ENCODE measurements at regions not wholly inside any gene's neighbourhood (a gene's known extent, or its start where the extent isn't known, plus 50 kb on each side); places are given as distances from the start of the nearest gene placed in this dataset.

GRCh38 chr20:40489886-40490285 is 199.2 kb downstream of the MAFB start:
- Histone ChIP-seq H3K4me1 (ENCODE audit: insufficient read depth, low read length, poor library complexity, severe bottlenecking) (no peaks in the 10 kb centered on the region), H3K79me2 (ENCODE audit: insufficient read depth, low read length) (no peaks in the 10 kb centered on the region), H3K4me3 (ENCODE audit: low read length, poor library complexity, severe bottlenecking) (no peak overlapping the region), H3K4me2 (ENCODE audit: low read depth, low read length, poor library complexity, severe bottlenecking) (no peak overlapping the region), H3K9me3 (ENCODE audit: insufficient read depth, low read depth, low read length) (no peaks in the 10 kb centered on the region), H3K36me3 (ENCODE audit: insufficient read depth, low read length) (no peaks in the 10 kb centered on the region), H3K27me3 (ENCODE audit: insufficient read depth, low read length, poor library complexity, severe bottlenecking) (no peaks in the 10 kb centered on the region), H2AFZ (ENCODE audit: low read length) (no peak overlapping the region), H3F3A (ENCODE audit: low read depth) (no peaks in the 10 kb centered on the region), H4K20me1 (ENCODE audit: insufficient read depth, low read length, poor library complexity, severe bottlenecking) (no peaks in the 10 kb centered on the region), H3K9me2 (replicated peaks; ENCODE audit: low read depth, low read length) (no peaks in the 10 kb centered on the region), H3K9ac (ENCODE audit: low read depth, low read length, poor library complexity, severe bottlenecking) (no peak overlapping the region)
- TF ChIP-seq EZH2phosphoT487 (IDR thresholded peaks at IDR 0.05; ENCODE audit: borderline replicate concordance), result no peak
- no peak for TF ChIP-seq CTCF (conservative IDR thresholded peaks at IDR 0.05; ENCODE audit: low read length)

GRCh38 chr20:40488401-40488800 is 200.6 kb downstream of the MAFB start:
- Histone ChIP-seq H4K20me1 (ENCODE audit: insufficient read depth, low read length, poor library complexity, severe bottlenecking) (no peaks in the 10 kb centered on the region), H3K27me3 (ENCODE audit: insufficient read depth, low read length, poor library complexity, severe bottlenecking) (no peaks in the 10 kb centered on the region), H3K4me2 (ENCODE audit: low read depth, low read length, poor library complexity, severe bottlenecking) (no peak overlapping the region), H3F3A (ENCODE audit: low read depth) (no peaks in the 10 kb centered on the region), H3K36me3 (ENCODE audit: insufficient read depth, low read length) (no peaks in the 10 kb centered on the region), H2AFZ (ENCODE audit: low read length) (no peak overlapping the region), H3K9me3 (ENCODE audit: insufficient read depth, low read depth, low read length) (no peaks in the 10 kb centered on the region), H3K79me2 (ENCODE audit: insufficient read depth, low read length) (no peaks in the 10 kb centered on the region), H3K9ac (ENCODE audit: low read depth, low read length, poor library complexity, severe bottlenecking) (no peak overlapping the region), H3K4me3 (ENCODE audit: low read length, poor library complexity, severe bottlenecking) (no peak overlapping the region), H3K9me2 (replicated peaks; ENCODE audit: low read depth, low read length) (no peaks in the 10 kb centered on the region), H3K4me1 (ENCODE audit: insufficient read depth, low read length, poor library complexity, severe bottlenecking) (no peaks in the 10 kb centered on the region)
- TF ChIP-seq CTCF (conservative IDR thresholded peaks at IDR 0.05; ENCODE audit: low read length), result no peak
- TF ChIP-seq EZH2phosphoT487 (IDR thresholded peaks at IDR 0.05; ENCODE audit: borderline replicate concordance), result no peak

GRCh38 chr20:40486297-40486696 is 202.7 kb downstream of the MAFB start:
- Histone ChIP-seq H3K36me3 (ENCODE audit: insufficient read depth, low read length) (no peaks in the 10 kb centered on the region), H3K4me1 (ENCODE audit: insufficient read depth, low read length, poor library complexity, severe bottlenecking) (no peaks in the 10 kb centered on the region), H4K20me1 (ENCODE audit: insufficient read depth, low read length, poor library complexity, severe bottlenecking) (no peaks in the 10 kb centered on the region), H3K9me3 (ENCODE audit: insufficient read depth, low read depth, low read length) (no peaks in the 10 kb centered on the region), H3K27me3 (ENCODE audit: insufficient read depth, low read length, poor library complexity, severe bottlenecking) (no peaks in the 10 kb centered on the region), H2AFZ (ENCODE audit: low read length) (no peak overlapping the region), H3K4me2 (ENCODE audit: low read depth, low read length, poor library complexity, severe bottlenecking) (no peak overlapping the region), H3K9me2 (replicated peaks; ENCODE audit: low read depth, low read length) (no peaks in the 10 kb centered on the region), H3K4me3 (ENCODE audit: low read length, poor library complexity, severe bottlenecking) (no peak overlapping the region), H3K79me2 (ENCODE audit: insufficient read depth, low read length) (no peaks in the 10 kb centered on the region), H3K9ac (ENCODE audit: low read depth, low read length, poor library complexity, severe bottlenecking) (no peak overlapping the region), H3F3A (ENCODE audit: low read depth) (no peaks in the 10 kb centered on the region)
- TF ChIP-seq CTCF (conservative IDR thresholded peaks at IDR 0.05; ENCODE audit: low read length) (no peak), EZH2phosphoT487 (IDR thresholded peaks at IDR 0.05; ENCODE audit: borderline replicate concordance) (no peak)
